NB4 (cell line): ENCODE measurements at regions not wholly inside any gene's neighbourhood (a gene's known extent, or its start where the extent isn't known, plus 50 kb on each side); places are given as distances from the start of the nearest gene placed in this dataset.
"Not testable (repeated sequence)": the region's sequence is repeated elsewhere in the genome, so short reads cannot be mapped to it uniquely, and the experiment has no call there.

Experiments
- DNase-seq: peaks from one replicate; pipeline ENCODE4 v3.0.0; 2010; ENCODE audit warnings: low read depth
- H3K4me3 ChIP-seq: one replicate; pipeline ENCODE4 v1.5.1; 2011; ENCODE audit warnings: mild to moderate bottlenecking, low read depth, low read length, moderate library complexity
- CTCF ChIP-seq: IDR thresholded peaks from one replicate; pipeline ENCODE4 v1.5.1; 2012; ENCODE audit warnings: low read depth, low read length
- MAX ChIP-seq: IDR thresholded peaks from 2 replicates; pipeline ENCODE4 v1.6.1; 2011; ENCODE audit warnings: low read depth, low read length
- MYC ChIP-seq: IDR thresholded peaks from 2 replicates; pipeline ENCODE4 v1.6.1; 2011; ENCODE audit warnings: low read depth, low read length
- POLR2A ChIP-seq: IDR thresholded peaks from 2 replicates; pipeline ENCODE4 v1.6.1; 2011; ENCODE audit warnings: mild to moderate bottlenecking; ENCODE audit not compliant: insufficient read length; ENCODE audit errors: extremely low read depth

GRCh38 chr20:12740647-12741046 is 268.1 kb upstream of the SPTLC3 start:
- DNase-seq: no peak
- TF ChIP-seq MAX (no peak), POLR2A (no peak), CTCF (no peak), MYC (no peak)

GRCh38 chr20:12744037-12744436 is 264.7 kb upstream of the SPTLC3 start:
- TF ChIP-seq MAX (no peak), CTCF (no peak), POLR2A (no peak), MYC (no peak)
- no peak for DNase-seq
- no peak overlapping the region for H3K4me3 ChIP-seq

More at GRCh38 chr20:12740647-12741046, 268.1 kb upstream of the SPTLC3 start:
- no peak overlapping the region for H3K4me3 ChIP-seq

GRCh38 chr20:12748359-12748994 is 260.3 kb upstream of the SPTLC3 start:
- H3K4me3 ChIP-seq: no peak overlapping the region
- no peak for DNase-seq
- TF ChIP-seq MAX (no peak), MYC (no peak), CTCF (no peak), POLR2A (no peak)

GRCh38 chr20:12750221-12750620 is 258.6 kb upstream of the SPTLC3 start:
- no peak for DNase-seq
- TF ChIP-seq MAX (no peak), CTCF (no peak), POLR2A (no peak), MYC (no peak)
- no peak overlapping the region for H3K4me3 ChIP-seq

GRCh38 chr20:12752900-12753693 is 255.7 kb upstream of the SPTLC3 start:
- DNase-seq, H3K4me3 ChIP-seq: not testable (repeated sequence)

- DNase-seq, H3K4me3 ChIP-seq: not testable (repeated sequence)
These were observed 255.0 kb upstream of the SPTLC3 start for GRCh38 chr20:12753742-12754141.

GRCh38 chr20:12759493-12759892 is 249.3 kb upstream of the SPTLC3 start:
- not testable (repeated sequence) for H3K4me3 ChIP-seq, DNase-seq
